ENCODE measurements at regions not wholly inside any gene's neighbourhood (a gene's known extent, or its start where the extent isn't known, plus 50 kb on each side); places are given as distances from the start of the nearest gene placed in this dataset.
A peak's percentile ranks its signal among the peaks of the same experiment; 100 is the strongest.

DNA sequence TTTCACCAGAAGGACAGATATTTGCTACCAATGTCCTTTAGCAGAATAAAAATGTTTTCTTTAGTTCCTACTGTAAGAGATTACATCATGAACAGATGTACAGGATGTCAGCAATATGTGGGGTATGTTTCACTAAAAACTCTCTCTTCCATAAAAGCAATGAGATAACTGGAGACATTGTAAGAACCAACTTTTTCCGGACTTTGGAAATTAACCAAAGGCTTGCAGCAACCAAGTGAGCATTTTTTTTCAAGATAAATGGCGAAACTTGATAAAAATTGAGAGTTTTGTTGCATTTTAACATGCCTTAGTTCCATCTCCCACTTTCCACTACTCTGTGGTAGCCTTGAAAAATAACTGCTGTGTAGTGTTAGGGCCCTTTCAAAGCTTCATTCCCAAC, 429.8 kb upstream of the CDH2 start:
- H3K27me3 ChIP-seq, result no peaks in the 10 kb centered on the region
- H3K36me3 ChIP-seq, result no peaks in the 10 kb centered on the region
- no peak overlapping the region for H3K4me3 ChIP-seq
- no peaks in the 10 kb centered on the region for H3K9me3 ChIP-seq (ENCODE audit: low read depth)
- DNase-seq (ENCODE audit: low read depth in 1 of 2, low spot score in 1 of 2), result peak in 1 of 2 donors; percentile 75
- TF ChIP-seq, protein P1, sequence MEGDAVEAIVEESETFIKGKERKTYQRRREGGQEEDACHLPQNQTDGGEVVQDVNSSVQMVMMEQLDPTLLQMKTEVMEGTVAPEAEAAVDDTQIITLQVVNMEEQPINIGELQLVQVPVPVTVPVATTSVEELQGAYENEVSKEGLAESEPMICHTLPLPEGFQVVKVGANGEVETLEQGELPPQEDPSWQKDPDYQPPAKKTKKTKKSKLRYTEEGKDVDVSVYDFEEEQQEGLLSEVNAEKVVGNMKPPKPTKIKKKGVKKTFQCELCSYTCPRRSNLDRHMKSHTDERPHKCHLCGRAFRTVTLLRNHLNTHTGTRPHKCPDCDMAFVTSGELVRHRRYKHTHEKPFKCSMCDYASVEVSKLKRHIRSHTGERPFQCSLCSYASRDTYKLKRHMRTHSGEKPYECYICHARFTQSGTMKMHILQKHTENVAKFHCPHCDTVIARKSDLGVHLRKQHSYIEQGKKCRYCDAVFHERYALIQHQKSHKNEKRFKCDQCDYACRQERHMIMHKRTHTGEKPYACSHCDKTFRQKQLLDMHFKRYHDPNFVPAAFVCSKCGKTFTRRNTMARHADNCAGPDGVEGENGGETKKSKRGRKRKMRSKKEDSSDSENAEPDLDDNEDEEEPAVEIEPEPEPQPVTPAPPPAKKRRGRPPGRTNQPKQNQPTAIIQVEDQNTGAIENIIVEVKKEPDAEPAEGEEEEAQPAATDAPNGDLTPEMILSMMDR (IDR thresholded peaks at IDR 0.05; ENCODE audit: low read depth, low read length), result no peak
- H3K27ac ChIP-seq, result no peak overlapping the region
- no peaks in the 10 kb centered on the region for H3K4me1 ChIP-seq (ENCODE audit: low read depth)

DNA sequence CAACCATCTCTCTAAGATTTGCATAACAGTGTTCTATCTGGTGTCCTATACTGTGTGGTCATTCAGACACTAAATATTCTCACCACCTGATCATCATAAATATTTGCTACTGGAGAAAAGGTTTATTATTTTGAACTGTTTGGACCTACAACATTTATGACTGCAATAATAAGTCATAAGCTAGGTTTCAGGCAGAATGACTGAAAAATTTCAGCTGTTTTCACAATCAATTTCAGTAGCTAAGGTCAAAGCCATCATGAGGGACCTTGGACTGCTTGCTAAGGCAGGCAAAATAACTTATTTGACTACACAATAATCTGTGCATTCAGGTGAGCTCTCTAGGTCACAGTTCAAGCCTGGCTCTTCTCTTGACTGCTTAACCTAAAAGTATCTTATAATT, 425.5 kb upstream of the CDH2 start:
- H3K27me3 ChIP-seq, result no peaks in the 10 kb centered on the region
- H3K27ac ChIP-seq, result no peak overlapping the region
- H3K4me3 ChIP-seq, result no peak overlapping the region
- H3K4me1 ChIP-seq (ENCODE audit: low read depth), result no peaks in the 10 kb centered on the region
- DNase-seq (ENCODE audit: low read depth in 1 of 2, low spot score in 1 of 2), result no peak
- TF ChIP-seq, protein P1 (IDR thresholded peaks at IDR 0.05; ENCODE audit: low read depth, low read length), result no peak
- H3K9me3 ChIP-seq (ENCODE audit: low read depth), result no peaks in the 10 kb centered on the region
- no peaks in the 10 kb centered on the region for H3K36me3 ChIP-seq

DNA sequence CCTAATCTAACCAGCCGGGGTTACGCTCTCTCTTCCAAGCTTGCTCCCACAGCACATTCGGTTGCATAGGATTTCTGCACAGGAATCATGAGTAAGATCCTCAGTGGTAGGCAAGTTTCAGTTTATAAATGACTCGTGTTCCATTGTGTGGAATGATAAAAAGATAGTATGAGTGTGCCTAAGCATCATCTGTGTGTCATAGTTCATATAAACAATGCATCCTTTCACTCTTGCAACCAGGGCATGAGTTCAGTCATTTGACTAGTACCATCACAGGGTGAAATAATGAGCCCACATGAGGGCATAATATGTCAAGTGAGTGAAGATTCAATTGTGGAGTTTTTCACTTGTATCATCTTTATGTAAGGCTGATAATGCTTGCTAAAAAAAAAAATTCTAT, 417.1 kb upstream of the CDH2 start:
- no peak for DNase-seq (ENCODE audit: low read depth in 1 of 2, low spot score in 1 of 2)
- TF ChIP-seq, protein P1 (IDR thresholded peaks at IDR 0.05; ENCODE audit: low read depth, low read length), result no peak
- no peaks in the 10 kb centered on the region for H3K9me3 ChIP-seq (ENCODE audit: low read depth)
- H3K27me3 ChIP-seq, result no peaks in the 10 kb centered on the region
- no peak overlapping the region for H3K27ac ChIP-seq
- no peak overlapping the region for H3K4me3 ChIP-seq
- H3K4me1 ChIP-seq (ENCODE audit: low read depth), result no peaks in the 10 kb centered on the region
- no peaks in the 10 kb centered on the region for H3K36me3 ChIP-seq

DNA sequence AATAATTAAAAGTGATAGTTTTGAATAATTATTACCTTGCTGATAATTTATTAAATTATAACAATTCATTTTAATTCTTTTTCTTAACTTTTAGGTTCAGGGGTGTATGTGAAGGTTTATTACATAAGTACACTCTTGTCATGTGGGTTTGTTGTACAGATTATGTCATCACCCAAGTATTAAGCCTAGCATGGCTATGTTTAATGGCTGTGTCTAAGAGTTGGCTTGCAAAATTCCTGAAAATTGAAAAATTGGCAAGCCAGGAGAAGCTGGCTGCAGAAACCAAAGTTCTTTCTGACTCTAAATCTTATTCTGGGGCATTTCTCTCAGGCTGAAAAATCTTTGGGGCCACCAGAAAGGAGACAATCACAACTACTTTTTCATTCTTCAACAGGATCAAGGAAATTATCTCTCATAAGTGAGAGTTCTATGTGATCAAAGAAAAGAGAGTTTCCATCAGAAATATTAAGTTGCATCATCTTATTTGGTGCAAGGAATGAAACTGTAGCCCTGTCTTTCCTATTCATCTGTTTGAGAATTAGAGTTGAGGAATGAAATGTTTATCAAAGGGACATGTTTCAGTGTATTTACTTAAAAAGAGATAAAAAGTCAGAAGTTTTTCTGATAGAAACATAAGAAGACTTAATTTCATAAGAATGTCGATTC, 412.1 kb upstream of the CDH2 start:
- TF ChIP-seq, protein P1 (IDR thresholded peaks at IDR 0.05; ENCODE audit: low read depth, low read length), result no peak
- Histone ChIP-seq H3K4me3 (no peak overlapping the region), H3K36me3 (no peaks in the 10 kb centered on the region), H3K9me3 (ENCODE audit: low read depth) (no peaks in the 10 kb centered on the region), H3K27ac (no peak overlapping the region), H3K4me1 (ENCODE audit: low read depth) (peaks cover 7% of the 10 kb centered on the region), H3K27me3 (no peaks in the 10 kb centered on the region)
- no peak for DNase-seq (ENCODE audit: low read depth in 1 of 2, low spot score in 1 of 2)

DNA sequence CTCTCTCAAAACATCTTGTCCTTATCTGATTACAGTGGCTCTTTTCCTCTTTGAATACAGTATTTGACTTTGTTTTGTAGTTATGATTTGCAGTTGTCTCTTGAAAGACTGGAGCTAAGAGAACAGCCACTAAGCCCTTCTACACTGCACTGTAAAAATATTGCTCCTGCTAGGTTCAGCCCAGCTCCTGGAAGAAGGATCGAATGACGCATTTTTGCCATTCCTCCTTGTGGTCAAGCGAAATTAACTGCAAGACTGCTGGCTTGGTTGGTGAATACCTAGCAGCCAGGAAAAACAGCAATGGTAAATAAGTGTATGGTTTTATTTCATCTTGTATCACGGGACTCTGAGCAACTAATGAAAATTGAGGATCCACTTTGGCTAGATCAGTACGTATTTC, 407.8 kb upstream of the CDH2 start:
- H3K4me1 ChIP-seq (ENCODE audit: low read depth), result peaks cover 16% of the 10 kb centered on the region
- H3K4me3 ChIP-seq, result no peak overlapping the region
- H3K27ac ChIP-seq, result peak overlapping the region; percentile 64
- no peaks in the 10 kb centered on the region for H3K9me3 ChIP-seq (ENCODE audit: low read depth)
- H3K27me3 ChIP-seq, result no peaks in the 10 kb centered on the region
- no peaks in the 10 kb centered on the region for H3K36me3 ChIP-seq
- TF ChIP-seq, protein P1 (IDR thresholded peaks at IDR 0.05; ENCODE audit: low read depth, low read length), result no peak
- DNase-seq (ENCODE audit: low read depth in 1 of 2, low spot score in 1 of 2), result peak; percentile 65 to 76
